ENCODE measurements at regions not wholly inside any gene's neighbourhood (a gene's known extent, or its start where the extent isn't known, plus 50 kb on each side); places are given as distances from the start of the nearest gene placed in this dataset.

DNA sequence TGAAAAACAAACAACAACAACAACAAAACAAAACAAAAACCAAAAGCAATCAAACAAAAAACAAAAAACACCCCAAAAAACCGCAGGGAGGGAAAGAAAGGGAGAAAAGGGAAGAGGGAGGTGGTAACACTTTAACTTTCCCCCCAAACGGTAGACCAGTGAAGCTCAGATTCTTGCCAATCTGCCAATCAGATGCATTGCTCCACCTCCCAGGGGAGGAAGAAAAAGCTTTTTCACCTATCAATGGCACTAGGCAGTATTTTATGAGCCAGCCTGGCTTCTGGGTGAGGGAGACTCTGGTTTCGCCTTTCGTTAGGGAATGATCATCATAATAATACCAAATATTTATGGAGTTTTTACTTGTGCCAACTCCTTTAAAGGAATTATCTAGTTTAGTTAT is 94.1 kb downstream of the GPR139 start:
- TF ChIP-seq POLR2A (IDR thresholded peaks at IDR 0.05) (no peak), CTCF (IDR thresholded peaks at IDR 0.05) (no peak)

Data from heart left ventricle (tissue), 13 donors.